RPMI8226 (cell line): ENCODE measurements at regions not wholly inside any gene's neighbourhood (a gene's known extent, or its start where the extent isn't known, plus 50 kb on each side); places are given as distances from the start of the nearest gene placed in this dataset.
"Not testable (repeated sequence)": the region's sequence is repeated elsewhere in the genome, so short reads cannot be mapped to it uniquely, and the experiment has no call there.

Experiments used
- DNase-seq: peaks from one replicate; pipeline ENCODE4 v3.0.0-alpha.2; 2015

DNA sequence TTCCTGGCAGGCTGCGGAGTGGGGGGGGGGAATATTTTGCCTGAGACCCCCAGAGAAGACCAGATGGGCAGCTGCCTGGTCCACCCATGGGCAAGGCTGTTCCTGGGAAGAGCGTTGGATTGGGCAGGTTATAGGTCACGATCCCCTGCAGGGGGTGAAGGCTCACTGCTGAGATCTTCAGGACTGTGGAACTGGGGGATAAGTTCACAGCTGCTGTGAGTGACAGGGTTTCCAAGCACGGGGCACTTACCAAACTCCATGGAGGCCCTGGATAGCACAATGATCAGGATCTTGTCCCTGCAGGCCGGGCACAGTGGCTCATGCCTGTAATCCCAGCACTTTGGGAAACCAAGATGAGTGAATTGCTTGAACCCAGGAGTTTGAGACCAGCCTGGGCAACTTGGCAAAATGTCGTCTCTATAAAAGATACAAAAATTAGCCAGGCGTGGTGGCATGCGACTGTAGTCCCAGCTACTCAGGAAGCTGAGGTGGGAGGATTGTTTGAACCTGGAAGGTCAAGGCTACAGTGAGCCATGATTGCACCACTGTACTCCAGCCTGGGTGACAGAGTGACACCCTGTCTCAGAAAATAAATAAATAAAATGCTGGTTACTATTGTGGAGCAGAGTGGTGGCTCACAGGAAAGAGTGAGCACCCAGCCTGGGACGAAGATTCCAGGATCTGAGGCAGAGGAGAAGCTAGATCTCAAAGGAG is 68.0 kb upstream of the HELT start:
- DNase-seq, result no peak

DNA sequence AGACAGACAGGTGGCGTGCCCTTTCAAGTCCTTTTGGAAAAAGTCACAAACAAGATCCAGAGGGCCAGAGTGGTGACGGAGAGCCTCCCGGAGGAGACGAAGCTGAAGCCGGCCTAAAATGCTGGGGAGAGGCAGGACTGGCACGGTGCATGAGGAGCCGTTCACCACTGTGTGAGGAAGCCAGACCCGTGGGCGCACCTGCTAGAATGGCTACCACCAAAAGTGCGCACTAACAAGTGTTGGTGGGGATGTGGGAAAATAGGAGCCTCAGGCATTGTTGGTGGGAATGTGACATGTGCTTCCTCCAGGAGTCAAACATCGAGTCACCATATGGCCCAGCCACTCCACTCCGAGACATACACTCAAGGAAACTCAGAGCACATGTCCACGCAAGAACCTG is 67.4 kb upstream of the HELT start:
- no peak for DNase-seq

DNA sequence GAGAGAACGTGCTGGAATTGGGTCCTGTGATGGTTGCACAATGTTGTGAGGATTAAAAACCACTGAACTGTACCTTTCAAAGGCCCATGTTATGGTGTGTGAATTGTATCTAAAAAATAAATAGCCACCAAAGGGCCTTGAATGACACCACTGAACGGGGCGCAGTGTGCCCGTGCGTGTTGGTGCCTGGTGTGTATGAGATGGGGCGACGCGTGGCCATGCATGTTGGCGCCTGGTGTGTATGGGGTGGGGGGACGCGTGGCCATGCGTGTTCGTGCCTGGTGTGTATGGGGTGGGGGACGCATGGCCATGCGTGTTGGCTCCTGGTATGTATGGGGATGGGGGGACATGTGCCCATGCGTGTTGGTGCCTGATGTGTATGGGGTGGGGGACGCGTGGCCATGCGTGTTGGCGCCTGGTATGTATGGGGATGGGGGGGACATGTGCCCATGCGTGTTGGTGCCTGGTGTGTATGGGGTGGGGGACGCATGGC is 66.6 kb upstream of the HELT start:
- DNase-seq, result no peak

DNA sequence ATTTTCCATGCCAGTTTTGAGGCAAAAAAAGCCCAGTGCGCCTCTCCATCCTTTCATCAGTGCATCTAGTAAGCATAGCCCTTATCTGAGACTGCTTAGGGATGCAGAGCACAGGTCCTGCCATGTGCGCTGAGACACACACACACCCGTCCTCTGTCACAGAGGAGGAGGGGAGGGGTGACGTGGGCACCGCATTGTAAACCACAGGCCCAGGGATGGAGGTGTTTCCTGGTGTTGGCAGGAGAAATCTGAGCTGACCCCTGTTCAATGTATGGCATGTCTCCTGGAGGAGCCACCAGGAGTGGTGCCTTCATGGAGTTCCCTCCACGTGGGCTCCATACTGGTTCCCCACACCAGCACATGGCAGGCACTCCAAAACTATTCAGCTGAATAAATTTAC is 65.8 kb upstream of the HELT start:
- no peak for DNase-seq

DNA sequence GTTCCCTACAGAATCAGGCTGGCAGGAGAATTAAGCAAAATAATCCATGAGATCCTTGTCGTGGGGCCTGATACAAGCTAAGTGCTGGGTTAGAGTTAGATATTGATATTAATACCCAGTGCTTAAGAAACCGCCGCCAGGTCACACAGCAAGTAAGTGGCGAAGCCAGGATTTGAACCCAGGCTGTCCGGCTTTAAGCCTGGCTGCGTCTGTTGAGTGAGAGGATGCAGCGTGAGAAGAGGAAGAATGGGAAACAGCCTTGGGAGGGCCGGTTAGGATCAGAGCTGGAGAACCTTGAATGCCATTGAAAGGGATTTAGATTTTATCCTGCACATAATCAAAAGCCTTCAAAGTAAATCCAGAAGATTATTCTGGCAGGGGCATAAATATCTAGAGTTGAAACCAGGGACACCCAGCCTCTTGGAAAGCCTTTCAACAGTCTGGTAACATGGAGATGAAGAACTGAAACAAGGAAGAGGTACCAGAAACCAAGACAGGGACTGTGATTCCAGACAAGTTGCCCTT is 64.8 kb upstream of the HELT start:
- no peak for DNase-seq

DNA sequence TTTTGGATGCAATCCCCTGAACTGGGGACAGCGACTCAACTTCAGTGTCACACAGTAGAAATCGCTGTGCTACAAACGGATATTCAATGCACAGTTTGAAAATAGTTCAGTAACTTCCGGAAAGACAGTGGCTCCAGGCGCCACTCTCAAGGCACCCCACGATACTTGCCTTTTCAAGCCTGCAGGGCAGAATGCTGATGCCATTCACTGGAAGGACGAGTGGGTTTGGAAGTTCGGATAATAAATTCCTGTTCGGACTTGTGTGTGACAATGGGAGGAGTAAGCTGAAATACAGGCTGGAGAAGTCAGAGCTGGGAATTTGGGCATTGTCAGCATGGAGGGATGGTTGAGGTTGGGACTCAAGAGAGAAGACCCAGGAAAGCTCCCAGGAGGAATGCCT is 64.3 kb upstream of the HELT start:
- no peak for DNase-seq

DNA sequence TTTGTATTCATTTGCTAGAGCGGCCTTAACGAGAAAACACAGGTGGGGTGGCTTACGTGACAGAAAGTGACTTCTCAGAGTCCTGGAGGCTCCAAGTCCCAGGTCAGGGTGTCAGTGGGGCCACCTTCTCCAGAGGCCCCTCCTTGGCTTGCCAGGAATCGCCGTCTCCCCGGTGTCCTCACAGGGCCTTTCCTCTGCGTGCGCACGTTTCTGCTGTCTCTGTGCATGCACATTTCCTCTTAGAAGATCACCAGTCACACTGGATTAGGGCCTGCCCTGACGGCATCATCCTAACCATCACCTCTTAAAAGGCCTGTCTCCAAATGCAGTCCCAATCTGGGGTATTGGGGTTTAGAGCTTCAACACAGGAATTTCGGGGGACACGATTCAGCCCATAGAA is 63.8 kb upstream of the HELT start:
- DNase-seq, result no peak

DNA sequence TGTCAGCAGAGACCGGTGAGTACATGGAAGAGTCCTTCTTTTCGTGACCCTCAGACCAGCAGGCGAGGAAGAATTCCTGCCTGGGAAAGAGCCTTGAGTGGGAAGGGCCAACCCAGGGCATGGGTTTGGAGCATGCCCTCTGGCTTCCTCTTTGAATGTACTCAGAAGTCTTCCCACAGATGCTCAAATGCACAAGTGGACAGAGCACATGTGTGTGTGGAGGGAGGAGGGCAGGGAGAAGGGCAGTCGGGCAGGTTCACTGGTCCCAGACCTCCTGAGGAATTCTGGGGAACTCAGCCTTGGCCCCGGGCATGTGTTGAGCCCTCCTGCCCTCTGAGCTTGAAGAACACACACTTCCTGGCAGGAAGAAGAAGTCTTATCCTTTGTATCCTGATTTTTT is 63.2 kb upstream of the HELT start:
- no peak for DNase-seq

DNA sequence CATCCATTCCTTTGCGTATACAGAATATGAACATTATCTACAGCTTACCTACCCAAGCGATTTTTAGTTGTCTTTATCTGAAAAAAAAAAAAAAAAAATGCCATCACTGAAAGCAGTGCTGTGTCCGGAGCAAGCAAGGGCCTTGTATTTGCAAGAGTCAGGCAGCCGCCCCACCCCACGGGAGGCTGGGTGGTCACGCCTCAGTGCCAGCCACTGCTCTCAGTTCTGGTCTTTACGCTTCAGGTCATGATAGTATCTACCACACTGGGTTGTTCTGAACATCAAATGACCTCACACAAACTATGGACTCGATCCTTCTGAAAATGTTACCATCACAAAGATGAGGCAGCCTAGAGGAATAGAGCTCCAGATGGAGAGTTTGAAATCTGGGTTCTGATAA is 62.7 kb upstream of the HELT start:
- DNase-seq, result no peak

DNA sequence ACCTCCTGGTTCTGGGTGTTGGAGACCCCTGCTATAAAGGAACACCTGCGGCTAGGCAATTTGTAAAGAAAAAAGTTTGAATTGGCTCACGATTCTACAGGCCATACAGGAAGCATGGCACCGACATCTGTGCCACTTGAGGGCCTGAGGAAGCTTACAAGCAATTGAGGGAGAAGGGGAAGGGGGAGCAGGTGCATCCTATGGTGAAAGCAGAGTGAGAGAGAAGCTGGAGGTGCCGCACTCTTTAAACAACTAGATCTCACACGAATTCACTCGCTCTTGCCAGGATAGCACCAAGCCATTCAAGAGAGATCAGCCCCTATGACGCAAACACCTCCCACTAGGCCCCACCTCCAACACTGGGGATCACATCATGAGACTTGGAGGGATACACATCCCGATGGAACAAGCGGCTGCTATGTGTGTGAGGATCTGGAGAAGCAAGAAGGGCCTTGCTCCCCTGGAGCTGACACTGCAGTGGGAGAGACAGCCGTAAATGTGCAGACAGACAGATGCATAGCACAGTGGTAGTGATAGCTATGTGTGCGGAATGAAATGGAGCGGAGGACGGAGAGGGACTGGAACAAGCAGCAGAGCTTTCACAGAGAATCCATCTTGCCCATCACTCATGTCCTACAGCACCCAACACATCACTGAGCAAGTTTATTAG is 60.7 kb upstream of the HELT start:
- DNase-seq, result no peak

DNA sequence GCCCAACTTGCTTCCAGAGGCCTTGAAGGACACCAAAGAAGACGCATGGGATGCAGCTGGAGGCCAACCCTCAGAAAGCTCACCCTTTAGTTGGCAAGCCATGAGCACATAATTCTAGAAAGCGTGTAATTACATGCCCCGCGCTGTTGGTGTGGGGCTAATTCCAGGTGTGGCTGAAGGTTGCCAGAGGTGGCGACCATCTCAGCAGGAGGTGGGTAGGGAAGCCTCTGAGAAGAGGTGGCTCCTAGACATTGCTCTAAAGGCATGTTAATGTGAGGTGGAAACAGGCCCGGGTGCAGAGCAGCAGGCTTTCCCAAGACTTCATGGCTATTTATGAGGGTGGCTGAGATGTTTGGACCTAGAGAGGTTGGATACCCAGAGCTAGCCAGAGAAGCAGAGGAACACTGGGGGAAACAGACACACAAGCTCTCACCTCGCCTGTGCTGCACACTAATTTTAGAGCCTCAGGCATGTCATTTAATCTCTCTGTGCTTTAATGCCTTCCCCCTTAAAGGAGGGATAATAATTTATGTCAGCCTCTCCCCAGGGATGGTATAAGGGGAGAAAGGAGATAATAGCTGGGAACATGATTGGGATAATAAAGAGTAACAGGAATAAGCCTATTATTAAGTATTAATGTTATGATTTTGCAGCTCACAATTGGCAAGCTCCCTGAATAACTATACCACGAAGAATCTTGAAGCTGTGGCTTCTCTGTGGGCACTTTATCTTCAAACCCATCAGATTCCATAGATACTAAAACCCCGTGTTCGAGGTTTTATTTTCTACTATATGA is 60.0 kb upstream of the HELT start:
- no peak for DNase-seq

DNA sequence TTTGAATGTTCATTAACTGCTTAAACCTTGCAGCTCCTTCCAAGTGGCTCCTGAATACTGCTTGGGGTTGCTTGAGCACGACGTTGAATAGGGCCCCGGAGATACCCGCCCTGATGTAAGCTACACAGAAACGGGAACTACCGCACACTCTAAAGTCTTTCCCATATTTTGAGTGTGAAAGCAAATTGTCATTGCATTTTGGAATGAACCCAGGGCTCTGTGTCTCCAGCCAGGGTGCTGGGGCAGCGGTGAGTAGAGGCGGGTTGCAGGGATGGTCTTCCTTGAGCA is 59.4 kb upstream of the HELT start:
- no peak for DNase-seq

DNA sequence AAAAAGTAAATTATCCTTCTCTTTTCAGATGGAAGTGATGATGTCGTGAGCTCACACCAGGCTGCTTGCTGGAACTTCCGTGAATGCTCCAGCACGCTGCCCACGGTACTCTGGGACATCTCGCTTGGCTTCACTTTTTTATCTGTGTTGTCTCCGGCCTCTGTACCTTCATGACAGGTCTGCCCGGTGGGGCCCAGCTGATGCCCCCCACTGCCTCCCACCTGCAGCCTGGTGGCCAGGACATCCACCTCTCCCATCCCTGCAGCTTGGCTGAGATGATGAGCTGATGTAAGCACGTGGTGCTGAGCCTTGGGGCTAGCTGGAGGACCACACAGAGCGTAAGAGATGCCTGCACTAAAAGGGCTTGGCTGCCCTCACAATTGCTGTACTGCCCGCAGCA is 59.0 kb upstream of the HELT start:
- no peak for DNase-seq

DNA sequence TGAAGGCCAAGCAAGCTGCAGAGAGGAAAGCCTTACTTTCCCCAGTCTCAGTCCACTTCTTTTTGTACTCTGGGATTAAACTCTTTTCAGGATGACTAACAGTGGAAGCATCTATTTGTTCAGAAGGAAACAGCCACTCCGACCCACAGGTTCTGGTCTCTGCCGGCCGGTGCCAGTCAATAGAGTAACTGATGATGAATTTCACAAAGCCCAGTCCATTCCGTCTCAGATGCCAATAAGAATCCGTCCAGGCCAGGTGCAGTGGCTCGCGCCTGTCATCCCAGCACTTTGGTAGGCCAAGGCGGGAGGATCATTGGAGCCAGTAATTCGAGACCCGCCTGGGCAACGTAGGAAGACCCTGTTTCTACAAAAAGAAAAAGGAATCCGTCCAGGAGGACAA is 58.5 kb upstream of the HELT start:
- DNase-seq, result no peak

DNA sequence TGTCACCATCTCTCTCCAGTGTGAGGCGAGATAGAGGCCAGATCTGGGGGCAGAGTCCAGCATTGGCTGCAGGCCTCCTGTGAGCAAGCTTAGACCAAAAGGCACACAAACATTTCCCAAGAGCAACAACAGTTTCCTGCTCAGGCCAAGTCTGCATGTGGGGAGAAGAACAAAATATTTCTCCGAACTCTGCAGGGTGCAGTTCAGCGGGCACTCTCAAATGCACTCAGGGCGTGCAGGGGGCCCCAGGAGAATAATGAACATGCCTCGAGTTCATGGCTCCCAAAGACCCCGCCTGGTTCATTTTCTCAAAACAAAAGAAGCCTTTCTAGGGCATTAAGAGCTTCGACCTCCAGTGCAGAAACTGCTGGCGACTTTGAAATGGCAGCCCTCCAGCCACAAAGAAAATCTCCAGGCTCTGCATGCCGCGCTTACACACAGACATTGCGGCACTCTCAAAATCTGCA is 57.8 kb upstream of the HELT start:
- no peak for DNase-seq

DNA sequence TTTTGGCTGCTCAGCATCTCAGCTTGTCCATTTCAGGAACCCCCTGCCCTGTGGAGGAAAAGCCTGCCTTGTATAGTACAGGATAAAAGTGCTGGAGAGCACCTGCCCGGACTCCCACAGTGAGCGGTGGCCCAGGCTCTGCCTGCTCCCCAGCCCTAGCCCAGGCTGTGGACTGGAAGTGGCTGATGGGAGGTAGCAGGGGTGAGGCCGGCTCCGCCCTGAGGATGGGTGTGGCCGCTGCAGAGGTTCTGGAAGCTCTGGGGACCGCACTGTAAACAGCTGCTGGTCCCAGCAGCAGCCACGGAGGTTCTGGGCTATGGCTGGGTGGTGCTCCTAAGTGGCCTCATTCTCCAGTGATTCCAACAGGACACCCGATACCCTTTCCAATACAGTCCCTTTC is 56.6 kb upstream of the HELT start:
- peak; percentile 17 for DNase-seq

DNA sequence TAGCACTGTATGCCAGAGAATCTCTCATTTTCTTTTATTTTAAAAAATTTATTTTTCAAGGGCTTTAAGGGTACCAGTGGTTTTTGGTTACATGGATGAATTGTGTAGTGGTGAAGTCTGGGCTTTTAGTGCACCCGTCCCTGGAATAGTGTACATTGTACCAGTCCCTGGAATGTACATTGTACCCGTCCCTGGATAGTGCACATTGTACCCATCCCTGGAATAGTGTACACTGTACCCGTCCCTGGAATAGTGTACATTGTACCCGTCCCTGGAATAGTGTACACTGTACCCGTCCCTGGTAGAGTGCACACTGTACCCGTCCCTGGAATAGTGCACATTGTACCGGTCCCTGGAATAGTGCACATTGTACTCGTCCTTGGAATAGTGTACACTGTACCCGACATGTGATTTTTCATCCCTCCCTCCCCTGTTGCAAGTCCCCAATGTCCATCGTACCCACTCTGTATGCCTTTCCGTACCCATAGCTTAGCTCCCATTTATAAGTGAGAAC is 56.1 kb upstream of the HELT start:
- DNase-seq, result no peak

DNA sequence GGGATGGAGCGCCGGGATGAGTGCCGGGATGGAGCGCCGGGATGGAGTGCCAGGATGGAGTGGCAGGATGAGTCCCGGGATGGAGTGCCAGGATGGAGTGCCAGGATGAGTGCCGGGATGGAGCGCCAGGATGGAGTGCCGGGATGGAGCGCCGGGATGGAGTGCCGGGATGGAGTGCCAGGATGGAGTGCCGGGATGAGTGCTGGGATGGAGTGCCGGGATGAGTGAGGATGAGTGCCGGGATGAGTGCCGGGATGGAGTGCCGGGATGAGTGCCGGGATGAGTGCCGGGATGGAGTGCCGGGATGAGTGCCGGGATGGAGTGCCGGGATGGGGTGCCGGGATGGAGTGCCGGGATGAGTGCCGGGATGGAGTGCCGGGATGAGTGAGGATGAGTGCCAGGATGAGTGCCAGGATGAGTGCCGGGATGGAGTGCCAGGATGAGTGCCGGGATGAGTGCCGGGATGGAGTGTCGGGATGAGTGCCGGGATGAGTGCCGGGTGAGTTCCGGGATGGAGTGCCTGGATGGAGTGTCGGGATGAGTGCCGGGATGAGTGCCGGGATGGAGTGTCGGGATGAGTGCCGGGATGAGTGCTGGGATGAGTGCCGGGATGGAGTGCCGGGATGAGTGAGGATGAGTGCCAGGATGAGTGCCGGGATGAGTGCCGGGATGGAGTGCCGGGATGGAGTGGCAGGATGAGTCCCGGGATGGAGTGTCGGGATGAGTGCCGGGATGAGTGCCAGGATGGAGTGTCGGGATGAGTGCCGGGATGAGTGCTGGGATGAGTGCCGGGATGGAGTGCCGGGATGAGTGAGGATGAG is 52.9 kb upstream of the HELT start:
- not testable (repeated sequence) for DNase-seq

DNA sequence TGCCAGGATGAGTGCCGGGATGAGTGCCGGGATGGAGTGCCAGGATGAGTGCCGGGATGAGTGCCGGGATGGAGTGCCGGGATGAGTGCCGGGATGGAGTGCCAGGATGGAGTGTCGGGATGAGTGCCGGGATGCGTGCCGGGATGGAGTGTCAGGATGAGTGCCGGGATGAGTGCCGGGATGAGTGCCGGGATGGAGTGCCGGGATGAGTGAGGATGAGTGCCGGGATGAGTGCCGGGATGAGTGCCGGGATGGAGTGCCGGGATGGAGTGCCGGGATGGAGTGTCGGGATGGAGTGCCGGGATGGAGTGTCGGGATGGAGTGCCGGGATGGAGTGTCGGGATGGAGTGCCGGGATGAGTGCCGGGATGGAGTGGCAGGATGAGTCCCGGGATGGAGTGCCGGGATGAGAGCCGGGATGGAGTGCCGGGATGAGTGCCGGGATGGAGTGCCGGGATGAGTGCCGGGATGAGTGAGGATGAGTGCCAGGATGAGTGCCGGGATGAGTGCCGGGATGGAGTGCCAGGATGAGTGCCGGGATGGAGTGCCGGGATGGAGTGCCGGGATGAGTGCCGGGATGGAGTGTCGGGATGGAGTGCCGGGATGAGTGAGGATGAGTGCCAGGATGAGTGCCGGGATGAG is 52.1 kb upstream of the HELT start:
- DNase-seq, result peak; percentile 15

DNA sequence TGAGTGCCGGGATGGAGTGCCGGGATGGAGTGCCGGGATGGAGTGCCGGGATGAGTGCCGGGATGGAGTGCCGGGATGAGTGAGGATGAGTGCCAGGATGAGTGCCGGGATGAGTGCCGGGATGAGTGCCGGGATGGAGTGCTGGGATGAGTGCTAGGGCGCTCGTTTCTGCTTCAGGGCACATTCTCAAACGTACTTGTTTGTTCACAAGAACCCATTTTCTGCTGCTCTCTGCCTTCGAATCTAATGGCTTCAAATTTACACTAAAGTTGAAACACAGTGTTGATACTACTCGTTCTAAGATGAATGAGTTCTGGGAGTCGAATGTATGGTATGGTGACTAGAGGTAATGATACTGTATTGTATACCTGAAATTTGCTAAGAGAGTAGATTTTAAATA is 50.6 kb upstream of the HELT start:
- DNase-seq, result peak; percentile 27

DNA sequence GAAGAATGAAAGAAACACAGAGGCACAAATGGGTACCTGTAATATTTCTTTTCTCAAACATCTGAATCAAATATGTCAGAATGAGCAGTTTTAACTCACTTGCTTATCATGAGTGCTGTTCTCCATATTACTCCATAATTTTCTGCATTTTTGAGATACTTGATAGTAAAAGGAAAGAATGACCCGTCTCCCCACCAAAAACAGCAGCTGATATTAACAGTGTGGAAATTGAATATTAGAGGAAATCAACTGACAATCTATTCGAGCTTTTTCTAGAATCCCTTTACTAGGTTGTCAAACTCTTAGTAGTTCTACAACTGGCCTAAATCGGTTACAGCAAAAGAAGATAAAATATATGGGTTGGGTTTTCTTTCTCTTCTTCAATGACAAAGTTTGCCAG is 49.9 kb upstream of the HELT start:
- no peak for DNase-seq
